Stimulated activated CD8-positive, alpha-beta memory T cell treated with anti-CD3 and anti-CD28 coated beads, Interleukin-4, amount 100 ng/mL, for 1 hour (primary cell): ENCODE measurements at regions not wholly inside any gene's neighbourhood (a gene's known extent, or its start where the extent isn't known, plus 50 kb on each side); places are given as distances from the start of the nearest gene placed in this dataset.
A peak's percentile ranks its signal among the peaks of the same experiment; 100 is the strongest.

Source experiments
- DNase-seq, 2 donors: peaks; one replicate each; pipeline ENCODE4 v3.0.0-alpha.2; 2020; ENCODE audit warnings: low read depth in 2 of 2, low spot score in 1 of 2

DNA sequence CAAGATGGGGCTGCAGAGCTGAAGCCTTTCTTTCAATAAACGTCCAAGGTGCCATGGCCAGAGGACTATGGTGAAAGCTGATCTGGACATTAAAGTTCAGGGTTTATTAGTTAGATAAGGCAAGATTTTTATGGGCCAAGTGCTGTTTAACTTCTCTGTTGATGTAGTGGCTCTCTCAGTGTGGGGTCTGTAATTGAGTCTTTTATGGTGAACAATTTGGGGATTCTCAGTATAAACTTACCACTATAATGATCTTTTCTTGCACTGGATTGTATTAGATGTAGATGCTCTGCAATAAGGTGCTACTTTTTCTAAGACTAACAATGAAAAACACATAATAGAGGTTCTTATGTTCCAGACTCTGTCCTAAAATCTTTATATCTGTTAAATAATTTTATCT lies 190.1 kb upstream of the KLF12 start:
- no peak for DNase-seq

DNA sequence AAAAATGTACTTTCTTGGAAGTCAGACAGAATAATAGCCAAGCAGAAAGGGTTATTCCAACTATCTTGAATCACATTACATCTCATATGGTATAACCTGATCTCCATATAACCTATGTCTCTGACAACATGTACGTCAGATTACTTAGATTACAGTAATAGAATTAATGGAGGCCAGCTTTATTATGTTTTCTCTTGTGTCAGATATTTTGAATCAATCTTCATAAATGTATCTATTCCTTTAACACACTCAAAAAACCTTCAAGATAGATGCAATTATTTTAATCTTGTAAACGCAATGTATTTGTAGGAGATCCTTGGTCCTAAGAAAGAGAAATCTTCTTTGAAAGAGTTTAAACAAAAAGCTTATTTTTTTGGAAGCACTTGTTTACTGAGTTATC lies 188.4 kb upstream of the KLF12 start:
- DNase-seq: no peak

DNA sequence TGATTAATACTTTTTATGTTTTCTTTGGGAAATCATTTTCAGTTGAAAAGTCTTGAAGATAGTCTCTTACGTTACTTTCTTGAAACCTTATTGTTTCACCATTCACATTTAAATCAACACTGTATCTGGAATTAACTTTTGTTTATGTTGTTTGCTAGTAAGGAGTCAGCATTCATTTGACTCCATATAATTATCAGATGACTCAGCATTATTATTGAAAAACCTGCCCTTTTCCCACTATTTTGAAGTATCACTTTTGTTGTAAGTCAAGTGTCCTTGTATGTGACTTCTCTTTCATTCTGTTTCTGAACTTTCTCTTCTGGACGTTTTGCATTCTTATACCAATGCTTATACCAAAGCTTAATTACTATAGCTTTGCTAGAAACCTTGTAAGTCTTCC lies 186.1 kb upstream of the KLF12 start:
- DNase-seq: no peak

DNA sequence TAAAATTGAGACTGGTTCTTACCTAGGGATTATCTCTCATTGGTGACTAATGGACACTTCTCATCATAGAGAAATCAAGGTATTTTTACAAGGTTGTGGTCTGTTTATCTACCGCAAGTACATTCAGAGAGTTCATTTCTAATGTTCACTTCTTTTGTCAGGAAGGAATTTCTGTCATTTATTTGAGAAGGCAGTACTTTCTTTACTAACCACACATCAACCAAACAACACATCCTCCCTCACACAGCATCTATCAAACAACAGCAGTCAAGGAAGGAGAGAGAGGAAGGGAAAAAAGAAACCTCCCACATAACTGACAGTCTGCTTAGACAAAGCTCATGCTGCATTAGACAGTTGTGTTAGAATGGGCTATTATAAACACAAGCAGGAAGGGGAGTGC lies 182.3 kb upstream of the KLF12 start:
- DNase-seq: no peak

DNA sequence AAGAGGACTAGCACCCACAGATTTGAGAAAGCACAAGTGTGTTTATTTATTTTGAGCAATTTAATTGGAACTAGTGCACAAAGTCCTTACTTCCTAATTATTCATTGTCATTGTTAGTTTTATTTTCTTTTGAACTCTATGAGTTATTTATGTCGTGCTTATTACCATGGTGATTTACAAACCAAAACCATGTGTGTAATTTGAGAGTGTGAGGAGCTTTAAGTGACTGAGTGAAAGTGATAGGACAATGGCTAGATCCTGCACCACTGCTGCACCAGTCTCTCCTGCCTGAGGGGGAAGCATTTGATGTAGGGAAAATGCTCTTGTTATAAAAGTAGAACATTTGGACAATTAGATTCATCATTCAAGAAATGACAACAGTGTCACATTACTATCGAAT lies 172.3 kb upstream of the KLF12 start:
- DNase-seq: no peak

DNA sequence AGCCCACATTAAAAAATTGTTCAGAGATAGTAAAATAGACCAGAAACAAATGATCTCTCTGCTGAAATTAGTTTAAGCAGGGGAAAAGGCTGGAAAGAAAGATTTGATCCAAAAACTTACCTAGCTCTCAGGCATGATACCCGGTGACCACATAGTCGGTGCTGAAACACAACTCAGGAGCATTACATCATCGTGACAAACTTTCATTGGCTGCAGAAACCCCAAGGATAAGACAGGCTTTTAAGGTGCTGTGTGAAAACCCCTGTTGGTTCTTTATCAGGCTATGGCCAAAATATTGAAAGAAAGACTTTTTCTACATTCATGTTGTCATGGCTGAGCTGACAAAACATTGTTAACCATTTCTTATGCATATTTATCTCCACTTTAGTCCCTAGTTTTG lies 171.7 kb upstream of the KLF12 start:
- no peak for DNase-seq

DNA sequence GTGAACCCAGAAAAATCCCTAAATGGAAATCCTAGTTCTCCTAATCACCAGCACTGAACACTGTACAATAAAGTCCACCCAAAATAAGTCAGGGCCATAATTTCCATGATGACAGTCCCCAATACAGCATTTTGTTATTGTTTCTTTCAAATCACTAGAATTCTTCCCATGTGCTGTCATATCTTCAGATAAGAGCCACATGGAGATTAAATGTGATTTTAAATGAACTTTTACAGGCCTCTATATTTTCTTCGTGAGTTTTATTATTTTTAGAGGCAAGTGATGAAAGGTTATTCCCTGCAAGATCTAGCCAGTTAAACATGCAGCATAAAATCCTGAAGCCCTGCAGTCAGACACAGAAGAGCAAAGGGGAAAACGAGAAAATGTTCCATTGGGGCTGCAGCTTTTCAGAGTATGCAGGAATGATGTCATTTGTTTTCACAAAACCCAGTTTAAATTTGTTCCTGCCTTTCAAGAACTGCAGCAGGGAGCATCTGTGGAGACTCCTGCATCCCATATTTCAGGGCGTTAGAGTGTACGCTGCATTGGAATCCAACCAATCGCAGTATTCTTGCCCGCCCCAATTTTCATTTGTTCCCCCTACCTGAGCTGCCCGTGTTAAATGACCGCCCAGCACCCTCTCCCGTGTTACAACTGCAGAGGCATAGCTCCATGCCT lies 167.2 kb upstream of the KLF12 start:
- no peak for DNase-seq

DNA sequence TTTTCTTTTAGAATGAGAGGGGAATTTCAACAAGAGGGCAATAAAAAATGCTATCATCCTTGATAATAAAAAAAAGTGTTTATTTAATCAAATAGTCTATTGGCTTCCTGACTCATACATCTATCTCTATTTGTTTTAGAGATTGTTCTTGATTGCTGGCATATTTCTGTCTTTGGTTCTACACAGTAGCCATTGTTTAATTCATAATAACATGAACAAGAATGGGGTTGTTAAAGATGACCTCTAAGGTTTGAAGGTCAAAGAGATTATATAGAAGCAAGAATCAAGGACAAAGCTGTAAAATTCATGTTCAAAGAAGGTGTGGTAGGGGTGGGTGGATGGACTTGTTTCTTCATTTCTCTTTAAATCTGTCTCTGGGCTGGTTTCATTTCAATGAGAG lies 166.0 kb upstream of the KLF12 start:
- DNase-seq: no peak

DNA sequence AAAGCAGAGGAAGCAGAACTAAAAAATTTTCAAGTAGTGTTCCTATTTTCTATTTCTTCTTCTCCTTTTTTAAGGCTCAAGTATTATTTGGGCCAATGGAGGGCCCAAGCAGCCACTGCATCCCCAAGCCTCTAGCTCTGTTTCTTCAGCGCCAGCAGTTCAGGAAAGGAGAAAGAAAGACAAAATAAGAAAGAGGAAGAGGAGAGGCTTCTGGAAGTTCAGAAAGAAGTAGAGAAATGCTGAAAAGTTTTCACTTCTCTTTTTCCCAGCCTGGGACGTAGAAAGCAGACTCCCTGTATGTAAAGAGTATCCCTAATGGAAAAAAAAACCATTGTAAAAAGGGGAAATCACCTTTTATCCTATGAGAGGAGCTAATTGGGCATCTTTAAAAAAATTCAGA lies 165.5 kb upstream of the KLF12 start:
- DNase-seq: no peak

DNA sequence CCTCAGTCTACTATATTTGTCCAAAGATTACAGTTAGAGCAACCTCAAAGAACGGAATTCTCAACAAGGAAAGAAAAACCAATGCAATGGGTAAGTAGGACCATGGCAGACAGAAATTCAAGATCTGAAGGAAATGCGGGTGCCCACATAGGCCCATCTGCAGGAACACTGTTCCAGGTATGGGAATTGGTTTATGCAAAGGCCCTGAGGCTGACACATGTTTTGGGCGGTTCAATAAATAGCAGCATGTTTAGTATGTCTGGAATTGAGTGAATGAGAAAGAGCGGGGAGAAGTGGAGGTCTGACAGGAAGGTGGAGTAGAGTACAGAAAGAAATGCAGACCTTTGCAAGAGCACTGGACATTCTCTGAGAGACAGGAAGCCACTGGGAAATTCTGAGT lies 164.7 kb upstream of the KLF12 start:
- DNase-seq: no peak

DNA sequence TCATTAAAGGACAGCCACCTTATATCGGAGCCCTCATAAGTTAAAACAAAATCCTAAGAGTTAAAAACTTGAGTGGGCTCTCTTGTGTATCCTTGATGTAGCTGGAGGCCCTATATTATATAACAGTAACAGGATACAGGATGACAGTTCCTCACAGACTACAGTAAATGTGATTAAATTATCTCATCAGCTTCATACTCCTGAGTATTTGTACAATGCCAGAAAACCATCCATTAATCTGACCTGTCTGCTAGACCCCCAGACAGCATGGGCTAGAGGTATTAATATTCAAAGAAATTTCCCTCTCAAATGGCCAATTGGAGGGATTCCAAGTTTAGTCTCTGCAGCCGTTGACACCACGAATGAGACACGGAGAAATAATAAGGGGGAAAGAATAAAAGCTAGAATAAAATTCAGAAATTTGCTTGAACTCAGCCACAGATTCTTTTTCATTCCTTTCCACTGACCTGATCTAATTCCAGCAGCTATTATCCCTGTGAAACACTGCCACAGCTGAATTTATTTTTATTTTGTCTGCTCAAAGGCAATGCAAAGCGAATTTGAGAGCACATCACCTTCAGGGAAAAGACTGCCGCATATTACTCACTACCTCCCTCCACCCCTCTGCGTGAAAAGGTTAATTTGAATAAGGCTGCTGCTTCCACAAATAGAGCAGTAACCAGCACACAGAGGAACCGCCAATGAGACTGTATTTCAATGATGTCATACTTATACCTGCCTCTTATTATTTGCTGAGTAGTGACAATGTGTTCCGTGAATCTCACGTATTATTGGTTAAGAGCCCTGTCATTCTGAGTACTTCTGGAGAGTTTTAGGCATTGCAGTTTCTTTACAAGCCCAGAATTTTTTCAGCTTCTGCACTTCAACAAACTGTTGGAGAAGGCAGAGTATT lies 155.9 kb upstream of the KLF12 start:
- no peak for DNase-seq

DNA sequence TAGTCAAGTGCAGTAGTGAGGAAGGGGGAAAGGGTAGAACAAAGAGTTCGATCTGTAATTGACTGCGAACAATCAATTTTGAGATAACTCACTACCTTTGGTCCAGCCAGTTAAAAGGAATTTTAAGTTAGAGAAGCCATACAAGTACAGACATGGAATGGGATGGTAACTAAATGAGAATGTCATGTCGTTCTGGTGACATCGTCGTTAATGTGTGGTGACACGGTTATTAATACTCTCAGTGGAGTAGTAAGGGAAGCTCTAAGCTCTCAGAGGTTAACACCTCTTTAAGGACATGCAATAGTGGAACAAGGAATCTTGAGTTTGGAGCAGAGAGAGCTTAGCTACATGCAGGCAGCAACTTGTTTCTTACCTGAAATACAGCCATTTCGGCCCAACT lies 154.9 kb upstream of the KLF12 start:
- no peak for DNase-seq

DNA sequence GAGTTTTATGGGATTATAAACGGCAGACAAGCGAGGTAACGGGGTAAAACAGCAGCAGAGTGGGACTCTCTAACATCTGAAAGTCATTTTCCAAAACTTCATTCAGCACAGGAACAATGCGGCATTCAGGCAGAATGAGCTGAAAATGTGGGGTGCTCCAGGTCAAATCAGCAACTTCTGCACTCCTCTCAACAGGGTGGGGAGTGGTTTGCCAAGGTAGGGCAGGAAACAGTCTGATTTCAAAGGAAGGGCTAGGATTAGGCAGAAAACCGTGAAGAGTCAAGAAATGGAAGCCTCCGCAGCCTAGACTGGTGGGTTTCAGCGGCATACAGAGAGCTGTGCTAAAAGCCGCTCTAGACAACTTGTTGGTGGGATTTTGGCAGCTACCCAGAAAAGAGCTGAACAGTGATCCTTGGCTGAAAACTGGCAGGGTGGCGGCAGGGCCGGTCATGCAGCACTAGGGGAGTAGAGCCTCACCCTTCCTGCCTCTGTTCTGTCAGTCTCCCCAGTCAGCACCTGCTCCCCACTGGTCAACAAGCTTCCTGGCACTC lies 154.2 kb upstream of the KLF12 start:
- DNase-seq: no peak

DNA sequence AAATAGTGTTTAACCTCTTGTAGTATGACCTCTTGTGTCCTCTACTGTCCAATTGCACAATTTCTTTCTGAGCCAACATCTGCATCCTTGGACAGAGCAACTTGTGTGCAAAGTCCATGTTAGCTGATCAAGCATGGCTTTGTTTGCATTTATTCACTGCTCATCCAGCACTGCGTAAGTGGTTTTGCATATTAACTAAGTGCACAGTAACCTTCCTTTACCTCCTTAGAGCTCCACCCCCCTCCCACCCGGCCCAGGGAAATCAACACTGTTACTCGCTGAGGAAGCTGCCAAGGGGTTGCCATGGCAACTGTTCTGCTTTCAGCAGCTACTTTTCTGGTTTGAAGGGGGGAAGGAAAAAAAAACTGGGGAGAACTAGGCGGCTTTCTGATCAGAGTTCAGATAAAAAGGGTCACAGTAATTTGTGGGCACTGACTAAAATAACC lies 153.5 kb upstream of the KLF12 start:
- DNase-seq: peak; percentile 64 to 72

DNA sequence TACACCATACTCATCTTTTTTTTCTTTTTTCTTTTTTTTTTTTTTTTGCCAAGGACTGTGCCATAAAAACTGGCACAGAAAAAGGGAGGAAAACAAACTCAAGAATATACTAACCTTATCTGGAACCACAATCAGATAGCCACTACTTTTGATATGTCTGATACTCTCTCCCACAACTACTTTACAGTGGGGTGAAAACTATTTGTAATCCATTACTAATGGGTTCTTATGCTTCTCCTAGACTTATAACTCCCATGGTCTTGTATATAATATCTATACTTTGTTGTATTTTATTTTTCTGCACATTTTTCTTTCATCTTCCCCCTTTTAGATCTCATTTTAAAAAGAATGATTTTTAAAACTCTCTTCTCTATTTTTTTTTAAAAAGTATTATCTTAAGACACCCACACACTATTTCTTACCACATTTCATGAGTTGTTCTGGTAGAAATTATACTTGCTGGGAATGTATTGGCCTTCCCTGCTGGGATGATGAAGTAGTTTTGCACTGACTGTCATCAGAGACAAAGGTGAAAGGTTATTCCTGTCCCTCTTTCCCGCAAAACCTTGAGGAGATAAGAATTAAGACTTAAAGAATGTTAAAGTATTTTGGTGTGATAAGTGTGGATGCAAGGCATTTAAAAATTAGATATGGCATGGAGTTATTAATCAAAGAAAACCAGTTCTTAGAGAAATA lies 146.7 kb upstream of the KLF12 start:
- no peak for DNase-seq

DNA sequence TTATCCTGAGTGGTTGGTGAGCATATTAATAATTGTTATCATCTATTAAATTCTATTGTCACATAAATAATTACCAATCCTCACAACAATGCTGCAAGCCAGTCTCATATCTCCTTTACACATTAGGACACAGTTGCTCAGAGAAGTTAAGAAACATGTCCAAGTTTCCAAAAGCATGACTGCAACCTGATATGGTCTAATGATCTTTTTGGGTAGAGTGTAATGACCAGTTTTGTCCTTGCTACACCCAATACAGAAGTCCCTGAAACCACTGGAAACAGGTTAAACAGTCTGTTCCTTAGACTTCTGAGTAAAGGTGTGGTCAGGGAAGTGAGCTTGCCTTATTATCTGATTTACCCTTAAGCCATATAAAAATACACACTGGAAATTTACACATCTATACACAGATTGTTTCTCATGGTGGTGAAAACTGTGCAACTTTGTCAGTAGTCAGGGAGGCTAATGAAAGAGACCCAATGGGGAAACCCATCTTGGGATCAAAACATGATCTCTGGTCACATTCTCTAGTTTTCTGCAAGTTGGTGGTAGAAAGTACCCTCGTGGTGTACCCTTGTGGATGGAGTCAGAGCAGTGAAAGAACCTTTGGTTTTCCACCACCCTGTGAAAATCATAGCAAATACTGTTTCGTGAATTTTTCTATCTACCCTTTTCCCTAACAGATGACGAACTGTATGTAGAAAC lies 146.0 kb upstream of the KLF12 start:
- DNase-seq: no peak

DNA sequence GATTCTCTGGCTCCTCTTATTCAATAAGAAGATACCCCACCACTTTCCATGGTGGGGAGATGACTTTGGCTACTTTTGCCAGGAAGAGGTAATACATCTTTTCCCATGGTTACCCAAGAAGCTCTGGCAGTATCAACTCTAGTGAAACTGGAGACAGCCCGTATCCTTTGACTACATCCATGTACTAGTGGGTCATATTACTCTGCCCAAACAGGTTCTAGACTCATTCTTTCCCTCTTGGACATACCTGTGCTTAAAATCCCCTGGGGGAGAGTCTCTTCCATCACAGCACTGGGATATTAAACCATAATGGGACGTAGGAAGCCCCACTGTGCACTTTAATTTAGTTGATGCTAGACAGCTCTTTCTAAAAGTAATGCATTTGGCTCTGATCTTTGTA lies 144.7 kb upstream of the KLF12 start:
- DNase-seq: no peak

DNA sequence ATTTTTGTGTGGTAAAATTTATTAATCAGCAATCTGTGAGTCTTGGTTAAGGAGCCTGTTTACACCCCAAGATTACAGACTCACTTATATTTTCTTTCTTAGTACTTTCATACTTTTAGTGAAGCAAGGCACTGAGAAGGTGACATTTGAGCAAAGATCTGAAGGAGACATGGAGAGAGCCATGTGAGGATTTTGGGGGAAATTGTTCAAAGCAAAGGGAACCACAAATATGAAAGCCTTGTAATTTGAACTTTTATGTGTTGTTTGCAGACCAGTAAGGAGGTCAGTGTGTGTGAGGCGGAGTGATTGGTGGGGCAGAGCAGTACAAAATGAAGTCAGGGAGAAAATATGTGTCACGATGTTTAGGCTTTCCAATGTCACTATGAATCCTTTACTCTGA lies 140.7 kb upstream of the KLF12 start:
- no peak for DNase-seq

DNA sequence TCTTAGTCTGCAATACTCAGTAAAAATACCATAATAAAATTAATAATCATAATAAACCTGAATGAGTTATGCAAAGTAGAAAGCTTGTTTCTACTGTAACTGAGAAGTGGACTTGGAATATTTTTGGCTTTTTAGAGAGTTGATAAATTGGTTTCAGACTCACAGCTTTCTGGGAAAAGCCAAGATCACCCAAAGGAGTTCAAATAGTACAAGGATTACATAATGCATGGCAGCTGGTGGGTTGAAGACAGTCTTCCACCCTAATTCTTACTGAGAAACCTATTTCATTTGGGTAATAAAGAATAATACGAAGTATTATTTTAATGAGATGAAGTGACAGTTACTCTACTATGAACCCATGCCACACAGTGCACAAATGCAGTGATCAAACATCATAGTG lies 139.4 kb upstream of the KLF12 start:
- no peak for DNase-seq

DNA sequence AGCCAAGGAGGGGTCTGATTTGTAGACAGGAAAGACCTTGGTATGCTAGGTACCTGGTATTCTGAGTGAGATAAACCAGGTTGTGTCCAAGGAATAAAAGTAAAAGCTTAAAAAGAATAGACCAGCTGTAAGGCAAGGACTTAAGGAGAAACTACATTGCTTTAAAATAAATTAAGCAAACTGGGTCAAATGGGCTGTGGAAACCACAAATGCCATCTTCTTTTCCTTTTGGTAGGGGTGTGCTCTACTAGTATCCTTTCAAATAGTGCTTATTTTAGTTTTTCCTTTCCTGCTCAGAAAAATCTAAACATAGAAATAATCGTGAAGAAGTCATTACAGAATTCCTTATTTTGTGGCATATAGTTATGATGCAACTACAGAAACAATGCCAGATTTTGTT lies 138.6 kb upstream of the KLF12 start:
- no peak for DNase-seq

DNA sequence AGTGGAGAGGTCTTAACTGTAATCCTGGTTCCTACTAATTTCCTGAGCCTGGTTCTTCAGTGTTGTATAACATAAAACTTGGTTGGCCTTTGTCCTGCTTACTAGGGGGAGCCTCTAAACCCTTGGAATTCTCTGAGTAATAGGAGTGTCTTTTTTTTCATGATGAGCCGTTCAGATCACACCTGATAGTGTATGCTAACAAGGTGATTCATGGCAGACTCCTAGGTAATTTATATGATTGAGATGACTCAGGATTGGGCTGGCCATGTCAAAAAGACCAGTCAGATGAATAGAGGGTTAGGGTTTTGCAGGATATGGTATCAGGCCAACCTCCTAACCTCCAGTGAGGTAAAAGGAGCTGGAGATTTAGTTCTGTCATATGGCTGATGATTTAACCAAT lies 135.8 kb upstream of the KLF12 start:
- no peak for DNase-seq
